OCI-LY1 (cell line): ENCODE measurements at regions not wholly inside any gene's neighbourhood (a gene's known extent, or its start where the extent isn't known, plus 50 kb on each side); places are given as distances from the start of the nearest gene placed in this dataset.

ENCODE experiments used
- H2AFZ ChIP-seq: fragments of 200-600 bp; sonication (generic), shearing (Covaris generic); 2 replicates; pipeline ENCODE4 v1.6.0; 2014; ENCODE audit warnings: antibody characterized with exemption, mild to moderate bottlenecking, low read length
- H3F3A ChIP-seq: fragments of 200-600 bp; sonication (generic), shearing (Covaris generic); 2 replicates; pipeline ENCODE4 v1.6.0; 2014; ENCODE audit warnings: mild to moderate bottlenecking, antibody characterized with exemption, low read length, moderate library complexity; ENCODE audit not compliant: insufficient read depth
- H3K27ac ChIP-seq: fragments of 200-600 bp; sonication (generic); 2 replicates; pipeline ENCODE4 v1.5.1; 2014; ENCODE audit warnings: low read length, mixed run types, mild to moderate bottlenecking, low read depth; ENCODE audit not compliant: poor library complexity, severe bottlenecking
- H3K27me3 ChIP-seq: fragments of 200-600 bp; sonication (generic); 2 replicates; pipeline ENCODE4 v1.6.0; 2014; ENCODE audit warnings: antibody characterized with exemption, mild to moderate bottlenecking, low read length, moderate library complexity; ENCODE audit not compliant: insufficient read depth
- H3K36me3 ChIP-seq: fragments of 200-600 bp; sonication (generic); 2 replicates; pipeline ENCODE4 v1.6.1; 2014; ENCODE audit warnings: mild to moderate bottlenecking, antibody characterized with exemption, low read length, moderate library complexity, mixed read lengths; ENCODE audit not compliant: insufficient read depth
- H3K4me1 ChIP-seq: fragments of 200-600 bp; sonication (generic); 2 replicates; pipeline ENCODE4 v1.5.1; 2014; ENCODE audit warnings: mild to moderate bottlenecking, low read length, moderate library complexity; ENCODE audit not compliant: insufficient read depth, severe bottlenecking
- H3K4me2 ChIP-seq: fragments of 200-600 bp; sonication (generic), shearing (Covaris generic); 2 replicates; pipeline ENCODE4 v1.6.1; 2014; ENCODE audit warnings: low read length
- H3K4me3 ChIP-seq: fragments of 200-600 bp; sonication (generic); 2 replicates; pipeline ENCODE4 v1.5.1; 2014; ENCODE audit warnings: low read length, low read depth, mild to moderate bottlenecking, mixed read lengths; ENCODE audit not compliant: poor library complexity, severe bottlenecking
- H3K79me2 ChIP-seq: fragments of 200-600 bp; shearing (Covaris generic); 2 replicates; pipeline ENCODE4 v1.6.1; 2016; ENCODE audit warnings: mixed run types, low read length, mixed read lengths; ENCODE audit not compliant: insufficient read depth
- H3K9ac ChIP-seq: fragments of 200-600 bp; sonication (generic), shearing (Covaris generic); 2 replicates; pipeline ENCODE4 v1.6.1; 2014; ENCODE audit warnings: mild to moderate bottlenecking, low read length, mixed read lengths
- H3K9me2 ChIP-seq: fragments of 200-600 bp; sonication (generic), shearing (Covaris generic); 2 replicates; pipeline ENCODE4 v1.6.1; 2014; ENCODE audit warnings: low read depth, mild to moderate bottlenecking, low read length, mixed read lengths
- H3K9me3 ChIP-seq: fragments of 200-600 bp; shearing (Covaris generic); 2 replicates; pipeline ENCODE4 v1.6.1; 2014; ENCODE audit warnings: low read length, mixed read lengths
- H4K20me1 ChIP-seq: fragments of 200-600 bp; sonication (generic), shearing (Covaris generic); 2 replicates; pipeline ENCODE4 v1.6.0; 2016; ENCODE audit warnings: mild to moderate bottlenecking, low read length; ENCODE audit not compliant: insufficient read depth
- EZH2 ChIP-seq: fragments of 200-600 bp; sonication (generic), shearing (Covaris generic); IDR thresholded peaks from 2 replicates; pipeline ENCODE4 v1.8.0; 2017; ENCODE audit warnings: borderline replicate concordance, mixed run types, mild to moderate bottlenecking, antibody characterized with exemption, low read length, moderate library complexity, mixed read lengths
- TF ChIP-seq, protein P1 (sequence below): fragments of 200-600 bp; sonication (generic), shearing (Covaris generic); IDR thresholded peaks from 2 replicates; pipeline ENCODE4 v1.5.1; 2017; ENCODE audit warnings: mild to moderate bottlenecking, antibody characterized with exemption, low read length, moderate library complexity, mixed read lengths

DNA sequence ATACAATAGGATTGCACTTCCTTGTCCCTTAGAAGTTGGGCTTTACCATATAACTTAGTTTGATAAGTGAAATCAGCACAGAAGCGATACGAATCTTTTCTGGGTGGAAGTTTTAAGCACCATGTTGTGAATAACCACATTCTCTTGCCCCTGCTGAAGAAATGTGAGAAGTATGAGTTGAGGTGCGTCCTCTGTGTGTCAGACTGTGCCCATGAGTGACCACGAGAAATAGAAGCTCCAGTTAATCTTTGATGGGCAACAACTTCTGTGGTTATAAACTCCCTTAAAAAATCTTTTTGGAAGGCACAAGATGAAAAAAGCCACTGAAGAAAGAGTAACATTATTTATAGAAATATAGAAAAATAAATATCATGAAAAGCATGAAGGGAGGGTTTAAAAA lies 668.2 kb downstream of the DTWD2 start:
- H3K79me2 ChIP-seq, result no peaks in the 10 kb centered on the region
- H3K27ac ChIP-seq, result no peak overlapping the region
- no peak overlapping the region for H3K4me2 ChIP-seq
- no peaks in the 10 kb centered on the region for H3K27me3 ChIP-seq
- no peaks in the 10 kb centered on the region for H3F3A ChIP-seq
- H3K9me2 ChIP-seq, result no peaks in the 10 kb centered on the region
- no peak overlapping the region for H3K9ac ChIP-seq
- H3K4me1 ChIP-seq, result no peaks in the 10 kb centered on the region
- no peaks in the 10 kb centered on the region for H3K36me3 ChIP-seq
- H2AFZ ChIP-seq, result no peak overlapping the region
- H4K20me1 ChIP-seq, result no peaks in the 10 kb centered on the region
- TF ChIP-seq EZH2, result no peak
- TF ChIP-seq, protein P1, sequence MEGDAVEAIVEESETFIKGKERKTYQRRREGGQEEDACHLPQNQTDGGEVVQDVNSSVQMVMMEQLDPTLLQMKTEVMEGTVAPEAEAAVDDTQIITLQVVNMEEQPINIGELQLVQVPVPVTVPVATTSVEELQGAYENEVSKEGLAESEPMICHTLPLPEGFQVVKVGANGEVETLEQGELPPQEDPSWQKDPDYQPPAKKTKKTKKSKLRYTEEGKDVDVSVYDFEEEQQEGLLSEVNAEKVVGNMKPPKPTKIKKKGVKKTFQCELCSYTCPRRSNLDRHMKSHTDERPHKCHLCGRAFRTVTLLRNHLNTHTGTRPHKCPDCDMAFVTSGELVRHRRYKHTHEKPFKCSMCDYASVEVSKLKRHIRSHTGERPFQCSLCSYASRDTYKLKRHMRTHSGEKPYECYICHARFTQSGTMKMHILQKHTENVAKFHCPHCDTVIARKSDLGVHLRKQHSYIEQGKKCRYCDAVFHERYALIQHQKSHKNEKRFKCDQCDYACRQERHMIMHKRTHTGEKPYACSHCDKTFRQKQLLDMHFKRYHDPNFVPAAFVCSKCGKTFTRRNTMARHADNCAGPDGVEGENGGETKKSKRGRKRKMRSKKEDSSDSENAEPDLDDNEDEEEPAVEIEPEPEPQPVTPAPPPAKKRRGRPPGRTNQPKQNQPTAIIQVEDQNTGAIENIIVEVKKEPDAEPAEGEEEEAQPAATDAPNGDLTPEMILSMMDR, result no peak
- no peaks in the 10 kb centered on the region for H3K9me3 ChIP-seq
- H3K4me3 ChIP-seq, result no peak overlapping the region

DNA sequence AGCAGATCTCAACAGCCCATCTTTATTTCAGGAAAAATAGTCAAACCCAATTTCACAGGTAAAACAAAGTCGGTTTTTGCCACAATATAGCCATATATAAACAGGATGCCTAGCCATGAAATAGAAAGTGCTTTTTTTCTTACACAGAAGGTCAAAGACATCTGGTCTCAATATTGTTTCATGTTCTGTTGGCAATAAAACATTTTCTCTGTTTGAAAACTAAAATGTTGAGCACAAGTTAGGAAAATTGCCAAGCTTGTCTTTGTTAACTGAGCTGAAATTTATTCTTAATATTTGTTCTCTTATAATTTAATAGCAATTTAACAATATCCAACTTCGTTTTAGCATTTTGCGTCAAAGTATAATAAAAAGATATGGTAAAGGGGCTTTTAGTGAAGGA lies 673.4 kb downstream of the DTWD2 start:
- no peak for TF ChIP-seq EZH2
- TF ChIP-seq, protein P1, result no peak
- no peaks in the 10 kb centered on the region for H3F3A ChIP-seq
- no peaks in the 10 kb centered on the region for H3K79me2 ChIP-seq
- H3K27ac ChIP-seq, result no peak overlapping the region
- no peaks in the 10 kb centered on the region for H3K27me3 ChIP-seq
- H3K9me3 ChIP-seq, result no peaks in the 10 kb centered on the region
- no peaks in the 10 kb centered on the region for H4K20me1 ChIP-seq
- H3K4me2 ChIP-seq, result no peak overlapping the region
- H2AFZ ChIP-seq, result no peak overlapping the region
- H3K4me3 ChIP-seq, result no peak overlapping the region
- H3K36me3 ChIP-seq, result no peaks in the 10 kb centered on the region
- no peak overlapping the region for H3K9ac ChIP-seq
- H3K9me2 ChIP-seq, result no peaks in the 10 kb centered on the region
- H3K4me1 ChIP-seq, result no peaks in the 10 kb centered on the region

DNA sequence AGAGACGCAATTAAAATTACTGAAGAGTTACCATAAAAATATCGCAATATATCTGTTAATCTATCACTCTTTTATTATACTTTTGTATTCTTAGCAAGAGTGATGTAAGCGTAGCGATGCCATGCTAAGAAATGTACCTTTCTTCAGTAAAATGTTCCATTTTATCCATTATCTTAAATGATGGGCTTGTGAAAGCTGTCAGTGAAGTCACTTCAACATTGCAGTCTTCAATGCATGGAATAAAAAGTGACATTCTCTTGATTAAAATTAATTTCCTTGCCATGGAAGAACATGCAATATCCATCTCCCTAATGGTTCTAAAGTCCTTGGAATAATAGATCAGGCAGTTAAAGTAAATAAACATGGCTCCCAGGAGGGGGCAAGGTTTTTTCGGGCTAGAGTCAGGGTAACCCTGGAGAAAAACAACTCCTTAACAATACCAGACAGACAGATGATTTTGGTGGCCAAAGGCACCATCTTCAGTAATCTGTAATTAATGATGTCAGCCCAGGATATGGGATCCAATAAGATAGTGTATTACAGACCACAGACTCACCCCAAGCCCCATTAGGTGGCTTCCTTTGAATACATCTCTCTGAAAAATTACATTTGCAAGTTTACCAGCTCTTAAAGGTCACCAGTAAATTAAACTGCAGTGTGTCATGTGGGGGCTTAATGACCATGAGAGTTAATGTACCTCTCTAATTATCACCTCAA lies 677.1 kb downstream of the DTWD2 start:
- Histone ChIP-seq H3F3A (no peaks in the 10 kb centered on the region), H3K27ac (no peak overlapping the region), H4K20me1 (no peaks in the 10 kb centered on the region), H3K4me1 (no peaks in the 10 kb centered on the region), H3K9ac (no peak overlapping the region), H3K4me3 (no peak overlapping the region), H3K4me2 (no peak overlapping the region), H3K36me3 (no peaks in the 10 kb centered on the region), H3K79me2 (no peaks in the 10 kb centered on the region), H3K9me2 (no peaks in the 10 kb centered on the region), H2AFZ (no peak overlapping the region), H3K9me3 (no peaks in the 10 kb centered on the region), H3K27me3 (no peaks in the 10 kb centered on the region)
- no peak for TF ChIP-seq EZH2
- TF ChIP-seq, protein P1, result no peak
